ENCODE measurements at regions not wholly inside any gene's neighbourhood (a gene's known extent, or its start where the extent isn't known, plus 50 kb on each side); places are given as distances from the start of the nearest gene placed in this dataset.
"Not testable (repeated sequence)": the region's sequence is repeated elsewhere in the genome, so short reads cannot be mapped to it uniquely, and the experiment has no call there.

GRCh38 chr13:44051405-44051804 lies 171.7 kb downstream of the LACC1 start:
- H3K27me3 ChIP-seq: no peaks in the 10 kb centered on the region
- H3K27ac ChIP-seq: peak overlapping the region in 3 of 4 donors; percentile 52 to 76 (median 56)
- no peaks in the 10 kb centered on the region for H3K36me3 ChIP-seq
- H3K9me3 ChIP-seq: no peaks in the 10 kb centered on the region
- no peak overlapping the region for H3K4me3 ChIP-seq
- no peak for ATAC-seq
- TF ChIP-seq POLR2AphosphoS5 (IDR thresholded peaks at IDR 0.05) (no peak), EP300 (IDR thresholded peaks at IDR 0.05) (no peak), POLR2A (IDR thresholded peaks at IDR 0.05) (no peak)
- peaks cover 4 to 44% (median 18%) of the 10 kb centered on the region in 3 donors for H3K4me1 ChIP-seq

- TF ChIP-seq POLR2A (IDR thresholded peaks at IDR 0.05) (no peak), EP300 (IDR thresholded peaks at IDR 0.05) (no peak), POLR2AphosphoS5 (IDR thresholded peaks at IDR 0.05) (no peak), CTCF (IDR thresholded peaks at IDR 0.05) (no peak)
- no peaks in the 10 kb centered on the region for H3K27me3 ChIP-seq
- H3K4me3 ChIP-seq: no peak overlapping the region
- no peaks in the 10 kb centered on the region for H3K9me3 ChIP-seq
- H3K27ac ChIP-seq: peak overlapping the region; percentile 47 to 76 (median 62)
- ATAC-seq: no peak
- no peaks in the 10 kb centered on the region for H3K36me3 ChIP-seq
- WGBS, 2 donors (ENCODE audit: low coverage in 1 of 2): 55 to 63% methylated on average over 5 of the region's 6 CpGs
- peaks cover 4 to 44% (median 18%) of the 10 kb centered on the region in 3 donors for H3K4me1 ChIP-seq
Measured at GRCh38 chr13:44051918-44052675, 172.4 kb downstream of the LACC1 start.

GRCh38 chr13:44052780-44053184 lies 173.1 kb downstream of the LACC1 start:
- ATAC-seq: peak; percentile 62
- no peaks in the 10 kb centered on the region for H3K9me3 ChIP-seq
- no peaks in the 10 kb centered on the region for H3K27me3 ChIP-seq
- TF ChIP-seq POLR2A (IDR thresholded peaks at IDR 0.05) (no peak), POLR2AphosphoS5 (IDR thresholded peaks at IDR 0.05) (peak; percentile 38), EP300 (IDR thresholded peaks at IDR 0.05) (no peak), CTCF (IDR thresholded peaks at IDR 0.05) (no peak)
- H3K4me1 ChIP-seq: peaks cover 4 to 44% (median 18%) of the 10 kb centered on the region in 3 donors
- H3K4me3 ChIP-seq: no peak overlapping the region
- WGBS, 2 donors (ENCODE audit: low coverage in 1 of 2): 20 to 46% methylated on average over 1 to 5 of the region's 10 CpGs
- peak overlapping the region; percentile 47 to 76 (median 62) for H3K27ac ChIP-seq
- no peaks in the 10 kb centered on the region for H3K36me3 ChIP-seq

GRCh38 chr13:44053208-44053607 lies 173.5 kb downstream of the LACC1 start:
- H3K27ac ChIP-seq: peak overlapping the region in 3 of 4 donors; percentile 56 to 76 (median 67)
- H3K9me3 ChIP-seq: no peaks in the 10 kb centered on the region
- no peaks in the 10 kb centered on the region for H3K36me3 ChIP-seq
- H3K4me1 ChIP-seq: peaks cover 4 to 48% (median 19%) of the 10 kb centered on the region in 3 donors
- 45 to 56% methylated on average over 5 of the region's 5 CpGs for WGBS, 2 donors (ENCODE audit: low coverage in 1 of 2)
- no peaks in the 10 kb centered on the region for H3K27me3 ChIP-seq
- TF ChIP-seq EP300 (IDR thresholded peaks at IDR 0.05): no peak
- peak in 1 of 4 experiments; percentile 10 for TF ChIP-seq CTCF (IDR thresholded peaks at IDR 0.05)
- H3K4me3 ChIP-seq: no peak overlapping the region
- ATAC-seq: no peak

- TF ChIP-seq POLR2AphosphoS5 (IDR thresholded peaks at IDR 0.05): no peak
- Histone ChIP-seq H3K4me1 (peaks cover 4 to 58% (median 24%) of the 10 kb centered on the region in 3 donors), H3K27ac (no peak overlapping the region), H3K4me3 (no peak overlapping the region), H3K36me3 (no peaks in the 10 kb centered on the region), H3K9me3 (no peaks in the 10 kb centered on the region), H3K27me3 (no peaks in the 10 kb centered on the region)
- ATAC-seq: no peak
- WGBS, 2 donors (ENCODE audit: low coverage in 1 of 2): 90 to 100% methylated on average over 1 of the region's 1 CpG
Measured at GRCh38 chr13:44054525-44054924, 174.8 kb downstream of the LACC1 start.

- not testable (repeated sequence) for H3K36me3 ChIP-seq, ATAC-seq, H3K9me3 ChIP-seq, H3K4me3 ChIP-seq, H3K27me3 ChIP-seq
- H3K4me1 ChIP-seq: peaks cover 4 to 52% (median 24%) of the 10 kb centered on the region in 3 donors
- peak overlapping the region in 1 of 4 donors; percentile 3 for H3K27ac ChIP-seq
- WGBS, 2 donors (ENCODE audit: low coverage in 1 of 2): 15 to 44% methylated on average over 5 to 6 of the region's 6 CpGs
Measured at GRCh38 chr13:44055681-44056080, 176.0 kb downstream of the LACC1 start.
